Stimulated activated CD8-positive, alpha-beta memory T cell treated with anti-CD3 and anti-CD28 coated beads, Interleukin-15, amount 100 ng/mL, for 24 hours (primary cell): ENCODE measurements at regions not wholly inside any gene's neighbourhood (a gene's known extent, or its start where the extent isn't known, plus 50 kb on each side); places are given as distances from the start of the nearest gene placed in this dataset.

Experiments
- DNase-seq: peaks from one replicate; pipeline ENCODE4 v3.0.0-alpha.2; 2020; ENCODE audit warnings: low read depth

GRCh38 chr18:41753826-41754225 is 201.2 kb upstream of the PIK3C3 start:
- DNase-seq = no peak

GRCh38 chr18:41752826-41753225 is 202.2 kb upstream of the PIK3C3 start:
- DNase-seq = no peak

GRCh38 chr18:41751652-41752051 is 203.4 kb upstream of the PIK3C3 start:
- DNase-seq = no peak

GRCh38 chr18:41751161-41751560 is 203.9 kb upstream of the PIK3C3 start:
- DNase-seq = no peak

GRCh38 chr18:41747723-41748242 is 207.3 kb upstream of the PIK3C3 start:
- no peak for DNase-seq

GRCh38 chr18:41745166-41746049 is 209.6 kb upstream of the PIK3C3 start:
- no peak for DNase-seq

DNA sequence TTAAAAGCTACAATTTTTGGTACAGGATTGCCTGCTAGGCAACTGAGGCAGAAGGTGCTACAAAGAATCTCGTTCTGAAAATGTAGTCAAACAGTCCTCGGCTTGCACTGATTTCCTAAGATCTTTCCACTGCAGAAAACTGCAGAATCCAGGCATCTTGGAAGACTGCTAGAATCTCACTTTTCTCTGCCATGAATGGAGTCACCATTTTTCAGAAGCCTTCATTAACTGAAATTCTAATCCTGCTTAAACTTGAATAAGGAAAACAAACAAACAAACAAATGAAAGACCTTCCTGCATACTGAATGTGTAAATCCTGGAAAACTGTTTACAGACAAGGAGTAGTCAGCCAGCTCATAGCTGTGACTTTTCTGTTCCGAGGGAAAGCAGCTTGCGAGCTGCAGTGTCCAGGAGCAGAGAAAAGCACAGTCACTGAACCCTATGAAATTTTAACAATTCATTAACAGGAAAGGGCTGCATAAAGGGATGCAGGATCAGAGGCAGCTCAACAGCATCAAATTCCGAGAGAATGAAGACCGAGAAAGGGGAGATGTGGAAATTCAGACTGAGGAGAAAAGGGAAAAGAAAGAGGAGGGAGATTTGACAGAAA is 210.5 kb upstream of the PIK3C3 start:
- no peak for DNase-seq

DNA sequence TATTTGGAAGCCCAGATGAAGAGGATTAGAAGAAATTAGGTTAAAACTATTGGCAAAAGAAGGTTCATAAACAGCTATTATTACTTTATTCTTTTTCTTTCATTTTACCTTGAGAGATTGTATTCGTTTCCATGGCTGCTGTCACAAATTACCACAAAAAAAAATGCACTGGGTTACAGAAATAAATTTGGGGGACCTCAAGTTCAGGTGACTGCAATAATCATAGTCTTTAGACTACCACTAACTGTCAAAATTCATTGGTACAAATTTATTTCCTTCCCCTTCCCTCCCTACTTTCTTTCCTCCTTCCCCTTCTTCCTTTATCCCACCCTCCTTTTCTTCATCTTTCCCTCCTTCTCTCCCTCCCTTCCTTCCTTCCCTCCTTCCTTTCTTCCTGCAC is 217.8 kb upstream of the PIK3C3 start:
- no peak for DNase-seq

DNA sequence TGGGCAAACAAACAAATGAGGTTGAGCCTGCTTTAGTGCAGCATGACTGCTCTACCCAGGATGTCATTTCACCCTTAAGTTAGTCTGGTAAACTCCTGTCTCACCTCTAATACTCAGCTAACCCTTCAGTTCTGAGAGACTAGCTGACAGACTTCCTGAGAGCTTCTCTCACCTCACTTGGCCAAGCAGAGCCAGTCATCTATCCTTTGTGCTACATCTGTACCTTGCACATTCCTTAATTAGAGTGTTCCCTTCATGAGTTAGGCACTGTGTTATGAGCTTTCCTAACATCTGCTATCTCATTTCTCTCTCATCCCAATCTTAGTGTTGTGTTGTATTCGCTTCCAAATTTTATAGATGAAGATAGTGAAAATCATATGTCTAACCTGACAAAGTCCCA is 220.1 kb upstream of the PIK3C3 start:
- DNase-seq = no peak

GRCh38 chr18:41732356-41732755 is 222.7 kb upstream of the PIK3C3 start:
- DNase-seq = no peak

DNA sequence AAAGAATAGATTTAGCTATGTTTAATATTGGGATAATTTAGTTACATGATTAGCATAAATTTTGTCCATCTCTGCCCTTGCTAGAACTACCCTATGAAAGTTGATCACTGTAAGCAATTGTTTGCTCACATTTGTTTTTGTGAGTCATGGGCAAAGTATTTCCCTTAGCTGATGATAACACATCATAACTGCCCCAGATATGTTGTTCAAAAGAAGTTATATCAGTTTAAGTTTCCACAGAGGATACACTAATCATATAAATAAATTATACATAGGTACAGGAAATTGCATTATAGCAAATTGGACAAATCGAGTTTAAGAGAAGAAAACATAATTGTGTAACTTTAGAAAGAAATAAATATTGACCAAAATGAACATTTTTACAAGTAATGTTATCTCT is 223.2 kb upstream of the PIK3C3 start:
- DNase-seq = no peak

DNA sequence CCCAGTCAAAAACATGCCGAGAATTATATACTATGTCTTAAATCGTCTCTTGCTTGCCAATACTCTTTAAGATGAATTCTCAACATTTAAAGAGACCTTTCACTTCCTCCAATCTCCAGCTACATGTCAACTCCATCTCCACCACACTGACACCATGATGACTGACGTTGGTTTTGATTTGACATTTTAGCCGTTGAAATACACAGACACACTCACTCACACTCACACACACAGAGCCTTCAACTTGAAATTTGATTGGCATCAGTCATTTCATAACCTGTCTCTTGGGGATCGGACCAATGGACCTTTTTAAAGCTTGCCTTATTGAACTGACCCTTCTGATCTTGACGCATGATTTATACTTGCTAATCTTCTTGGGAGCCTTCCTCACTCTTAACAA is 230.8 kb upstream of the PIK3C3 start:
- no peak for DNase-seq

- DNase-seq = no peak
Measured at GRCh38 chr18:41721103-41721790, 233.8 kb upstream of the PIK3C3 start.

DNA sequence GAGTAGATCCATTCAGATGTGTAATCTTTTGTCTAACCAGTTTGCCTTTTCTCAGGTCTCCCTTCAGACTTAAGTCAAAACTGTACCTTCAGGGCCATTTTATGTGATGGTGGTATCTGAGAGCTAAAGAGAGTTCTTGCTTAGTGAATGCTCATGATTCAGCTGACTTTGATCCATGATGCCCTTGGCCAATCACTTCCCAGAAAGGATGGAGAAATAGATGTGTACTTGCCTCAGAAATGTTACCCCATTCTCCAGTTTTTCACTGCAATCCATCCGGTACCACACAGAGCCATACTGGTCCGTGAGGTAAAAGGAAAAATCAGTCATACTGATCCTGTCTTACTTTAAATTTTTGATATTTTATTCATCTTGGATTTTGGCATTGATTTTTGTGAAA is 234.8 kb upstream of the PIK3C3 start:
- DNase-seq = no peak

DNA sequence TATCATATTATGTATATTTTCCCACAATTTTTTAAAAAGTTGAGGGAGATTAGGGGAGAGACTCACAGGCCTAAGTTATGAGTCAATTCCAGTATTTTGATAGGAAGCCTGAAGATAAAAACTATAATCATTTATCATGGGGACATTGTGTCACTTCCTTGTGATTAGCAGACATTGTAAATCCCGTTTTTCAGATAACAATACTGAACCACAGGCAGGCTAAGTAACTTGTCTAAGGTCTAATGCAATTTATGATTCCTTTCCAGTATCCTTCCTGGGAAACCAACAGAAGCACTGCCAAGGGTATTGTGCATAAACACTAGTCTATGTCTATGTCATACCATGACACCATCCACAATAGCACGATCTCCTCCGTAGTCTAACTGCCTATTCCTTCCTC is 235.2 kb upstream of the PIK3C3 start:
- no peak for DNase-seq

GRCh38 chr18:41714872-41715271 is 240.2 kb upstream of the PIK3C3 start:
- no peak for DNase-seq

GRCh38 chr18:41713969-41714825 is 240.8 kb upstream of the PIK3C3 start:
- DNase-seq = no peak

GRCh38 chr18:41706301-41706700 is 248.7 kb upstream of the PIK3C3 start:
- DNase-seq = no peak

- DNase-seq = no peak
Measured at GRCh38 chr18:41703744-41704530, 251.1 kb upstream of the PIK3C3 start.

DNA sequence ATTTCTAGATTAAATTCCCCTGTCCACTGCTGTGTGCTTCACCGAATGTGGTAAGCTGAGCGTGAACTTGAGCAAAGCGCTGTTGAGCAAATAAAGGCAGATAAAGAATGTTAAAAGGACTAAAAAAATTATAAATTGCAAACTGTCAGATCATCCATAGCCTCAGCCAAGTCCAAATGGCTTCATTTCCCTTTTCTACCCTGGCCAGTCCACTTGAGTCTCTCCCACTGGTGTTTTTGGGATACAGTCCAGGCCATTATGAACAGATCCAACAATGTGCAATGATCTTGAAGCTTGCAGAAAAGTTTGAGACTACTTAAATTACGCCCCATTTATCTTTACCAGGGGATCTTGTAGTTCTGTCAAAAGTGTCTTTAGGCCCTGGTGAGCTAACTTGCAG is 254.6 kb upstream of the PIK3C3 start:
- no peak for DNase-seq

DNA sequence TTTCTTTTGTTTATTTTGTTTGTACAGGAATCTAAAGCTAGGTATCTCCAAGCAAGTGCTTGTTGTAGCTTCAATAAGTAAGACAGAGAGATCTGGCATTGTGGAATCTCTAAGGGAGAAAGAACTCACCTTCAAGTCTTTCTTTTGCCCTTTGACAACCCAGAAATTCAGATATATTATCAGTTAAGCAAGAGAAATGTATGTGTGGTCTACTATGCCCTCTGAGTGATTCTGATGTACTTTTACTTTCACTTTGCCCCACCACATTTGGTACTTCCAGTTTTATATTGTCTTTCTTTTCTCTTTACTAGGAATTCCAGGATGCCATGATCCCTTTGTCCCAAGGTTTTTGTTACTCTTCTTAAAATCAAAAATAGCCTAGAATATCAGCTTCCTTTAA is 259.6 kb upstream of the PIK3C3 start:
- DNase-seq = no peak
